ENCODE measurements at regions not wholly inside any gene's neighbourhood (a gene's known extent, or its start where the extent isn't known, plus 50 kb on each side); places are given as distances from the start of the nearest gene placed in this dataset.

DNA sequence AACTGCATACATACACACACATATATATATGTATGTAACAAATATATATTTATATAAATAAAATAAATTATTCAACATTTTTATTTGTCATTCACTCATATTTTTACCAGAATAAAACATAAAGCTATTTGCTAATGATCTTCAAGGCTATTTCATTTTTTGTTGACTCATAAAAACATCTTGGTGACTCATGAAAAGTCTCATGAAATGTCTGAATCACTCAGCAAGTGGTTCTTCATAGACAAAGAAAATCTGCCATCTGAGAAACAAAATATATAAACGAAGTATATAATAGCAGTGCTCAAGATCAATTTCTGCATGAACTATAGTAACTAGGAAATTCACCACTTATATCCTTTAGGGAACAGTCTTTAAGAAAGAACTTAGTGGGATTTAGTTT lies 764.8 kb upstream of the FAT3 start:
- no peak for DNase-seq (ENCODE audit: low spot score)

DNA sequence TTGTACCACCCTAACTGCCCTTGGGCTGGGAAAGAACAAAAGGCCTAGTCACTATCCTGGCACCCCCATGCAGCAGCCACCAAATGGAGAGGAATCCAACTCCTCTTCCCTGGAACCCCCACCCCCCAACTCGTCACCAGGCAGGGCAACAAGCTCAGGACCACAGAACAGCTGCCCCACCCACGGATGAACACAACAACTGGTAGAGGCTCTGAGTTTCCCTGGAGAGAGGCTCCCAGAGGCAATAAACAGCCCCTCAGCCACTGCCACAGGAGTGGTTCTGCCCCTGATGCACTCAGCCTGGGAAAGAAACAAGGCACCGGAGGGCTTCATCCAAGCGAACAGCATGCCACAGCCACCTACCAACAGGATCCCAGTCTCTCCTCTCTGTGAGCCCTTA lies 778.4 kb upstream of the FAT3 start:
- no peak for DNase-seq (ENCODE audit: low spot score)

- DNase-seq (ENCODE audit: low spot score) = no peak
Measured at GRCh38 chr11:91435694-91436395, 788.8 kb upstream of the FAT3 start.

DNA sequence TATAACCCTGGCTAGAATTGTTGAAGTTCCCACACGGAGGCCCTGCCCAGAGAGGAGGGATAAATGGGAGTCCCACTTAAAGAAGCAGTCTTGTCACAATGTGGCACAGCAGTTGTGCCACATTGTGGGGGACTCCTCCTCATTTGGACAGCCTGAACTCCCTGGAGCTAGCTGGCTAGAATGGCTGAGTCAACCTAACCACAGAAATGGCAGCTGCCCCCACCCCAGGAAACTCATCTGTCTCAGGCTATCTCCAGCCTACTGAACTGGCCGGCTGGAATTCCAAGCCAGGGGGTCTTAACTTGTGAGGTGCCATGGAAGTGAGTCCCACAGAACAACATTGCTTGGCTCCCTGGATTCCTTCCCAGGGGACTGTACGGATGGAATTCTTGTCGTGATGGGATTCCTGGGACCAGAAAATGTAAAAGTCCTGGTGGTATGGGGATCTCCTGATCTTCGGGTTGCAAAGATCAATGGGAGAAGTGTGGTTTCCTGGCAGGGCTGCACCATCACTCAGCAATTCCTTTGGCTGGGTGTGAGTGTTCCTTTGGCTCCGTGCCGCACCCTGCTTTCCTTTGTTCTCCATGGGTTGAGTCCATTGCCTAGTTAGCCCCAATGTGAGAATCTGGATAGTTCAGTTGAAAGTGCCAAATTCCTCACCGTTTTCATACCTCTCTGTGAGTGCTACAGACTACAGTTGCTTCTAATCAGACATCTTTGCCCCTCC lies 791.2 kb upstream of the FAT3 start:
- no peak for DNase-seq (ENCODE audit: low spot score)

GRCh38 chr11:91421641-91422040 lies 803.0 kb upstream of the FAT3 start:
- DNase-seq (ENCODE audit: low spot score) = no peak

DNA sequence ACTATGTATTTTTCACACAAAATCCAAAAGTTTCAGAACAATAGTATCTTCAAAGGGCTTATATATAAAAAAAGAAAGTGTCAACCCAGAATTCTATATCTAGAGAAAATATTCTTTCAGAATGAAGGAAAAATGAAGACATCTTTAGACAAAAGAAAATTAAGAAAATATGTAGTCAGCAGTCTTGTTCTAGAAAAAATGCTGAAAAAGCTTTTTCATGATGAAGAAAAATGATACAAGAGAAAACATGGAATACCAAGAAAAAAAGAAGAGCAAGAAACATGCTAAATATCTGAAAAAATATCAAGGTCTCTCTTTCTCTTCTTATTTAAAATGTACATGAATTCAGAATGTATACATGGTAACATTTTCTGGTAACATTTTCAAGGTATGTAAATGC lies 816.8 kb upstream of the FAT3 start:
- DNase-seq (ENCODE audit: low spot score) = no peak

- no peak for DNase-seq (ENCODE audit: low spot score)
Measured at GRCh38 chr11:91406009-91406408, 818.6 kb upstream of the FAT3 start.

GRCh38 chr11:91404344-91404743 lies 820.3 kb upstream of the FAT3 start:
- no peak for DNase-seq (ENCODE audit: low spot score)

GRCh38 chr11:91397134-91397468 lies 827.5 kb upstream of the FAT3 start:
- no peak for DNase-seq (ENCODE audit: low spot score)

DNA sequence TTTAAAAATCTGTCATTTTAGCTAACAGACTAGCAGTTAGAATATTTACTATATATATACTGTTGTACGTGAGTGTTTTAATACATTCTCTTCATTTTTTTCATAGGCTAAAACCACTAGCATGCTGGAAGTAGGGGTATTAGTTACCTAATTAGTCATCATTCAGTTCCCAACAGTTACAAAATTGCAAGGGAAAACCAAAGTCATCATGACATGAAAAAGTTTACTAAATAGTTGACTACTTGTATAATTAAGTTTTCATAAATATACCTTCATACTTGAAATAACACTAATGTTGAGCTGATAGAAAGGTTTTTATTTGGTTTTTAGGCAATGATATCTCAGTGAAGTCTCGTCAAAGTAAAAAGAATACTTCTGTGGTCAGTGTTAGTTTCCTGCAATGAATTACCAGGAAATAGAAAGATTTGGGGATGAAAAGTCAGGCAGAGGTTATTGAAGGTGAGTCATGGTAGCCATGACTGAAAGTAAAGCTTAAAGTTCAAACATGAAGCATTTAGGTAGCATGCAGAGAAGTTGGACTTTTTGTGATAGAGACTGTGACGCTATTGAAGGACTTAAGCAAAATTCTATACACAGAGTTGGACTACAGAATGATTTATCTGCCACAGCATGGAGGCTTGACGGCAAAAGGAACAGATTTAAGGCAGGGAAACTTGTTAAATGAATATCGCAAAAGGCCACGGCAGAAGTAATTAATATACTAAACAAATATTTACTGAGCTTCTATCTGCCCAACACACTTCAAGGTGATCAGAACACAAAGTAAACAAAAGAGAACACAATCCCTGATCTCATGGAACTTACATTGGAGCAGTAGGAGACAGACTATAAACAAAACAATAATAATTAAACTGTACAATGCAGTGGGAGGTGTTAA lies 828.1 kb upstream of the FAT3 start:
- DNase-seq (ENCODE audit: low spot score) = peak; percentile 58

GRCh38 chr11:91394727-91395414 lies 829.7 kb upstream of the FAT3 start:
- DNase-seq (ENCODE audit: low spot score) = no peak

DNA sequence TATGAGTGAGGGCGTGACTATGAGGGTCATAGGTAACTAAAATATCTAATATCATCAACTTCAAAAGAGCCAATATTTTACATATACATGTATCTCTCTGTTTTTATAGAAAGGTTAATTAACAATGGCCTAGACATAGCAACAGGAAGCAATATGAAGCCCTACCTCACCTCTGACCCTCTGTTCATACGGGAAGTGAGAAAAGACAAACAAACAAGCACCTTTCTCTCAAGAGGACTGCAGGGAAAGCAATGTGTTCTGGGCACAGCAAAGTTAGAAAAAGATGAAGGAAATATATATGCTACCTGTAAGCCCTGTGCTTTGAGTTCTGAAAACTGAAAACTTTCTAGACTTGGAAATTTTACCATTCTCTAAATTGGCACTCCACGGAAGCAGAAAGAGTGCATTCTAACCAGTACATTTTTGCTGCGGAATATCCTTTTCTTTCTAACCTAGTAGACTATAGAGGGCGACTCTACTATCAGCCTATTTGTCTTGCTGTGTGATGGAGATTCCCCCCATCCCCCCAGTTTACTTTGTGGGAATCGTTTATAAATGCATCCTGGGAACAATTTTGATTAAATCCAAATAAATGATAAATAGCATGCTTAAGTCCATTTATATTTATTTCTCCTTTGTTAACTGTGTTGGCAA lies 830.4 kb upstream of the FAT3 start:
- no peak for DNase-seq (ENCODE audit: low spot score)

DNA sequence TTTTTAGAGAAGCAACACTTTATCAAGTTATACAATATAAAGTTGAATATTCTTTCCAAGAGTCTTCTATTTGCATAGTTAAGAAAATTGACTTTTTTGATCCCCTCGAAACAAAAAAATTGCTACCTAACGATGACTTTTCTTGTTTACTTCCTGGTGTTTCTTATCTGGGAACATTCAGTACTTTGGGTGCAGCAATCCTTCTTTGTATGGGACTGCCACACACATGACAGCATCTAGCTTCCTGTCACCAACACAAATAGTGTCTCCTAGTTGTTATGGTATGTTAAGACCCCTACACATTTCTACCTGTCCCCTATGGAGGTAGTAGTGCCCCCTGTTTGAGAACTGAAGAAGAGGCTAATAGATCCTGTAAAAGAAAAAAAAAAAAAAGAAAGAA lies 841.7 kb upstream of the FAT3 start:
- DNase-seq (ENCODE audit: low spot score) = no peak

- no peak for DNase-seq (ENCODE audit: low spot score)
Measured at GRCh38 chr11:91374794-91375193, 849.8 kb upstream of the FAT3 start.

GRCh38 chr11:91373497-91373896 lies 851.1 kb upstream of the FAT3 start:
- DNase-seq (ENCODE audit: low spot score) = no peak

- no peak for DNase-seq (ENCODE audit: low spot score)
Measured at GRCh38 chr11:91366816-91367215, 857.8 kb upstream of the FAT3 start.

DNA sequence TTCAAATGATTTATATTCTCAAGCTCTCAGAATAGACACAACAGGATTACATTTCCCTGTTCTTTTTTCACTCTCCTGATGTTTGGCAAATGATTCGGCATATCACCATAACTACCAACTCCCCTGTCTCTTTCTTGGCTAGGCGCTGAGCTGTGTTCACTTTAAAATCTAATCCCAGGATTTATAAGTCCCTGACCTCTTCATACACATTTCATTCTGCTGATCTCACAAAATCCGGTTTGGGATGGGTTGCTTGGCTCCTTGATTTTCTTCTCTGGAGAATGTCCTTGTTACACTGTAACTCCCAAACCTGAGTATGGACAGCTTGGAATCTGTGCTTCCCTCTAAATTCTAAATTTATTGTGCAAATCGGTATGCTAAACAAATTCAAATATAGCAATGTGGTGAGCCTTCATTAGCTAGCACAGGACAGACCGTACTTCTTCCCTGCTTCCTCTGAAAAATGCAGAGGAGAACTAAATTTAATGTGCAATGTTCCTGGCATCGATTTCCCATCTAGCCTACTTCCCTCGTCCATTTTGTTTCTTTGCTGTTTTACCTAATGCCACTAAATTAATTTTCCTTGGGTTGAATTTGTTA lies 858.5 kb upstream of the FAT3 start:
- no peak for DNase-seq (ENCODE audit: low spot score)

DNA sequence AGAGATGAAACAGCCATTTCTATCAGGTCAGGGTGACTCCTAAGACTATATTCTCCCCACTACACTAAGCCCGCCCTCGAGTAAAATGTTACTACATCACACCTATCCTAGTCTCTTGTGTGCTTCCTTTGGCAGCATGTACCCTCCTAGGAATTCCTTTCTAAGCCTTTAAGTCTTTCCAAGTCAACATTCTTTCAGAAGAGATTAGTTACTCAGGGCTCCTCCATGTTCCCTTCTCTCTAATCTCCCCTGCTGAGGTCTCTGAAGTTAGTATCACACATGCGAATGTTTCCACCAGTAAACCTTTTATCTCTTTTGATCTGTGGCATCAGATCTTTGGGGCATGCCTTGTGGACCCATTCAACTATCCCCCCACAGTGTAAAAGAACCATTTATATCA lies 873.7 kb upstream of the FAT3 start:
- DNase-seq (ENCODE audit: low spot score) = no peak

GRCh38 chr11:91326751-91327150 lies 897.9 kb upstream of the FAT3 start:
- DNase-seq (ENCODE audit: low spot score) = no peak

GRCh38 chr11:91326280-91326679 lies 898.3 kb upstream of the FAT3 start:
- no peak for DNase-seq (ENCODE audit: low spot score)

DNA sequence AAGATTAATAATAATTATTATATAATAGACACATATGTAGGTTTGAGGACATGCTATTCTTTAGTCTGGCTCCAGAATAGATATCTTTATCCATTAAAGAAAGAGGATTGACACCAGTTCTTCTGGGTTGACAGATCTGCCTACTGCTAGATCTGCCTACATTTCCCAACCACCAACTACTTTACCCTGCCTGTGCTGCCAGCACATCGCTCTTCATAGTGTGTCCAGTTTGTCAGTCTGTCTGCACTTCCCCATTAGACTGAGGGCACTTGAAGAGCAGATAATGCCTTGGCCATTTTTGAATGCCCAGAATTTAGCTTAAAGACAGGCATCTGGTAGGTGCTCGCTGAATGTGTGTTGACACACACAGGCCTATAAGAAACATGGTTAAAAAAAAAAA lies 910.1 kb upstream of the FAT3 start:
- DNase-seq (ENCODE audit: low spot score) = no peak

Measured in LoVo (cell line).